GM12872 (cell line): ENCODE measurements at regions not wholly inside any gene's neighbourhood (a gene's known extent, or its start where the extent isn't known, plus 50 kb on each side); places are given as distances from the start of the nearest gene placed in this dataset.

Experiments used
- CTCF ChIP-seq: IDR thresholded peaks from 3 replicates; pipeline ENCODE4 v1.5.1; 2011; ENCODE audit warnings: low read depth, mild to moderate bottlenecking, low read length, moderate library complexity; ENCODE audit not compliant: insufficient read depth

GRCh38 chr1:214740471-214740870, 137.5 kb downstream of the CENPF start:
- no peak for TF ChIP-seq CTCF

GRCh38 chr1:214747050-214747635, 144.1 kb downstream of the CENPF start:
- TF ChIP-seq CTCF = no peak

- TF ChIP-seq CTCF = no peak
Observed at GRCh38 chr1:214753236-214753852, 150.3 kb downstream of the CENPF start.

- TF ChIP-seq CTCF = no peak
Observed at GRCh38 chr1:214761030-214761429, 158.0 kb downstream of the CENPF start.

GRCh38 chr1:214762902-214763301, 159.9 kb downstream of the CENPF start:
- no peak for TF ChIP-seq CTCF

GRCh38 chr1:214764502-214764901, 161.5 kb downstream of the CENPF start:
- TF ChIP-seq CTCF = no peak

- no peak for TF ChIP-seq CTCF
Observed at GRCh38 chr1:214767221-214767620, 164.2 kb downstream of the CENPF start.

GRCh38 chr1:214777364-214777763, 174.4 kb downstream of the CENPF start:
- no peak for TF ChIP-seq CTCF
